ENCODE measurements at regions not wholly inside any gene's neighbourhood (a gene's known extent, or its start where the extent isn't known, plus 50 kb on each side); places are given as distances from the start of the nearest gene placed in this dataset.

DNA sequence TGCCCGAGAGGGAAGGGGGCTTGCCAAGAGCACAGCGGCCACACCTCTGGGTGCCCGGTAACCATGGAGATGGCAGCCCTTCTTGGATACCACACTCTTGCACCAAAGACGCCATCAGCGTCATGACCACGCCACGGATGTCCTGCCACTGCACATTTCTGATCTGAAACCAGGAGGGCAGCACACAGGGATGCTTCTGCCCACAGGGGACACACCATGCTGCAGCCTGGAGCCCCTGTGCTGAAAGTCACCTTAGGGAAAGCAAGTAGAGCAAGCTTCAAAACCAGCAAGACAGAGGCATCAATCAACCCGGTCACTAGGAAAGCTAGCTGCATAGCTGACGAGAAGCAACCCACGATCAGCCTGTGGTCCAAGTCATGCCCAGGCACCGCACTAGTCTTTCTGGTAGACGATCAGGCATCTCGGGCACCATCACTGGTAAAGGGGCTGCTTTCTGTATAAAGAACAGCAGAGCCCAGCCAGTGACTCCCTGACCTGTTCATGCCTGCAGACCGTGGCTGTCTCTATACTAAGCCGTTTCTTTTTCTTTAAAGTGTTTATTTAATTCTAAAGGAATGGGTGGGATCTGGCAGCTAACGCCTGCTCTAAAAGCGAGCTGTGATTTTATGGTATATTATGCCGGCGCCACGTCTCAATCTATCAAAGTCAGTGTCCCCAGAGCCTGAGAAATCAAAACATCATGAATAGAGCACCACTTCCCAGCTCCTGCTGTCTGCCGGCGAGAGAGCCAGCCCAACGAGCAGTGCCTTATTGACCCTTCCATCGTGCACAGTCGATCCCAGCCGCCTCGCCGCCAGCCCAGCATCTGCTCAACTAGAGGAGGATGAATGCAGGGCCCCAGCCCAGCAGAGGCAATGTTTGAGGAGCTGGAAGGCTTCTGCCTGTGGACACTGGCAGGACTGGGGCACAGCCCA lies 244.7 kb downstream of the RBFOX3 start:
- Histone ChIP-seq H2AFZ (ENCODE audit: low read depth, low read length) (no peak overlapping the region), H3K27ac (ENCODE audit: low read length) (peak overlapping the region; percentile 67)

DNA sequence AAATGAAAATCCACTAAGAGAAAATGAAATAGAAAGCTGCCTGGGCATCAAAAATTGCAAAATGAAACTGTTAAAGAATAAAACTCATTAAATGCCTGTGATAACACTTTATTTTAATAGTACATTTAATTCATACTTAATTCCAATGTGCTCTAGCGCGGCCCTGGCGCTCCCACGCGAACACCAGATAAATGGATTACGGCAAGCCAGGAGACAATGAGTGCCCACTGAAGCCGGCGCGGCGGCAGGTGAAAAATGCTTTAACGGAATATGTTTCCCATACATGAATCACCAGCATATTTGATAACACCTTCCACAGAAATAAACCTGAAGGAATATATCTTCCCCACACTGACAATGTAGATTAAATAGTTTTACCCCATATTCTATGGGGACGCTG lies 245.5 kb downstream of the RBFOX3 start:
- no peaks in the 10 kb centered on the region for H3K27me3 ChIP-seq (ENCODE audit: insufficient read depth, low read depth, low read length)
- peak overlapping the region; percentile 67 for H3K27ac ChIP-seq (ENCODE audit: low read length)
- no peak overlapping the region for H2AFZ ChIP-seq (ENCODE audit: low read depth, low read length)
- H3K9ac ChIP-seq (ENCODE audit: low read length), result no peak overlapping the region
- no peaks in the 10 kb centered on the region for H4K20me1 ChIP-seq (ENCODE audit: insufficient read depth)
- H3F3A ChIP-seq (ENCODE audit: insufficient read depth, low read length, poor library complexity, severe bottlenecking), result no peaks in the 10 kb centered on the region
- TF ChIP-seq POLR2AphosphoS5 (IDR thresholded peaks at IDR 0.05), result no peak
- no peak for TF ChIP-seq SMC3 (conservative IDR thresholded peaks at IDR 0.05; ENCODE audit: poor library complexity)
- no peak for TF ChIP-seq TAF1 (IDR thresholded peaks at IDR 0.05; ENCODE audit: low read depth)
- TF ChIP-seq, protein P1, sequence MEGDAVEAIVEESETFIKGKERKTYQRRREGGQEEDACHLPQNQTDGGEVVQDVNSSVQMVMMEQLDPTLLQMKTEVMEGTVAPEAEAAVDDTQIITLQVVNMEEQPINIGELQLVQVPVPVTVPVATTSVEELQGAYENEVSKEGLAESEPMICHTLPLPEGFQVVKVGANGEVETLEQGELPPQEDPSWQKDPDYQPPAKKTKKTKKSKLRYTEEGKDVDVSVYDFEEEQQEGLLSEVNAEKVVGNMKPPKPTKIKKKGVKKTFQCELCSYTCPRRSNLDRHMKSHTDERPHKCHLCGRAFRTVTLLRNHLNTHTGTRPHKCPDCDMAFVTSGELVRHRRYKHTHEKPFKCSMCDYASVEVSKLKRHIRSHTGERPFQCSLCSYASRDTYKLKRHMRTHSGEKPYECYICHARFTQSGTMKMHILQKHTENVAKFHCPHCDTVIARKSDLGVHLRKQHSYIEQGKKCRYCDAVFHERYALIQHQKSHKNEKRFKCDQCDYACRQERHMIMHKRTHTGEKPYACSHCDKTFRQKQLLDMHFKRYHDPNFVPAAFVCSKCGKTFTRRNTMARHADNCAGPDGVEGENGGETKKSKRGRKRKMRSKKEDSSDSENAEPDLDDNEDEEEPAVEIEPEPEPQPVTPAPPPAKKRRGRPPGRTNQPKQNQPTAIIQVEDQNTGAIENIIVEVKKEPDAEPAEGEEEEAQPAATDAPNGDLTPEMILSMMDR (IDR thresholded peaks at IDR 0.05; ENCODE audit: poor library complexity, severe bottlenecking), result no peak
- no peak for TF ChIP-seq MXI1 (conservative IDR thresholded peaks at IDR 0.05; ENCODE audit: poor library complexity, severe bottlenecking)
- TF ChIP-seq, protein P2, sequence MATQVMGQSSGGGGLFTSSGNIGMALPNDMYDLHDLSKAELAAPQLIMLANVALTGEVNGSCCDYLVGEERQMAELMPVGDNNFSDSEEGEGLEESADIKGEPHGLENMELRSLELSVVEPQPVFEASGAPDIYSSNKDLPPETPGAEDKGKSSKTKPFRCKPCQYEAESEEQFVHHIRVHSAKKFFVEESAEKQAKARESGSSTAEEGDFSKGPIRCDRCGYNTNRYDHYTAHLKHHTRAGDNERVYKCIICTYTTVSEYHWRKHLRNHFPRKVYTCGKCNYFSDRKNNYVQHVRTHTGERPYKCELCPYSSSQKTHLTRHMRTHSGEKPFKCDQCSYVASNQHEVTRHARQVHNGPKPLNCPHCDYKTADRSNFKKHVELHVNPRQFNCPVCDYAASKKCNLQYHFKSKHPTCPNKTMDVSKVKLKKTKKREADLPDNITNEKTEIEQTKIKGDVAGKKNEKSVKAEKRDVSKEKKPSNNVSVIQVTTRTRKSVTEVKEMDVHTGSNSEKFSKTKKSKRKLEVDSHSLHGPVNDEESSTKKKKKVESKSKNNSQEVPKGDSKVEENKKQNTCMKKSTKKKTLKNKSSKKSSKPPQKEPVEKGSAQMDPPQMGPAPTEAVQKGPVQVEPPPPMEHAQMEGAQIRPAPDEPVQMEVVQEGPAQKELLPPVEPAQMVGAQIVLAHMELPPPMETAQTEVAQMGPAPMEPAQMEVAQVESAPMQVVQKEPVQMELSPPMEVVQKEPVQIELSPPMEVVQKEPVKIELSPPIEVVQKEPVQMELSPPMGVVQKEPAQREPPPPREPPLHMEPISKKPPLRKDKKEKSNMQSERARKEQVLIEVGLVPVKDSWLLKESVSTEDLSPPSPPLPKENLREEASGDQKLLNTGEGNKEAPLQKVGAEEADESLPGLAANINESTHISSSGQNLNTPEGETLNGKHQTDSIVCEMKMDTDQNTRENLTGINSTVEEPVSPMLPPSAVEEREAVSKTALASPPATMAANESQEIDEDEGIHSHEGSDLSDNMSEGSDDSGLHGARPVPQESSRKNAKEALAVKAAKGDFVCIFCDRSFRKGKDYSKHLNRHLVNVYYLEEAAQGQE (IDR thresholded peaks at IDR 0.05; ENCODE audit: borderline replicate concordance), result no peak
- no peak for TF ChIP-seq EZH2 (IDR thresholded peaks at IDR 0.05; ENCODE audit: borderline replicate concordance, insufficient read depth, low read length, poor library complexity, severe bottlenecking)
- no peak for TF ChIP-seq EP300 (conservative IDR thresholded peaks at IDR 0.05; ENCODE audit: poor library complexity, severe bottlenecking)
- no peak for TF ChIP-seq RAD21 (conservative IDR thresholded peaks at IDR 0.05)
- no peaks in the 10 kb centered on the region for H3K36me3 ChIP-seq (ENCODE audit: insufficient read depth, low read length)
- no peak overlapping the region for H3K4me2 ChIP-seq (ENCODE audit: low read length)
- no peaks in the 10 kb centered on the region for H3K9me3 ChIP-seq (ENCODE audit: low read length)
- no peak overlapping the region for H3K4me3 ChIP-seq (ENCODE audit: low read length)
- no peaks in the 10 kb centered on the region for H3K9me2 ChIP-seq (ENCODE audit: insufficient read depth, low read length)
- no peaks in the 10 kb centered on the region for H3K79me2 ChIP-seq (replicated peaks; ENCODE audit: insufficient read depth, low read length)

More for the DNA sequence above, 244.7 kb downstream of the RBFOX3 start:
- no peaks in the 10 kb centered on the region for H3K79me2 ChIP-seq (replicated peaks; ENCODE audit: insufficient read depth, low read length)
- H3K9me3 ChIP-seq (ENCODE audit: low read length), result no peaks in the 10 kb centered on the region
- H3F3A ChIP-seq (ENCODE audit: insufficient read depth, low read length, poor library complexity, severe bottlenecking), result no peaks in the 10 kb centered on the region
- H3K9me2 ChIP-seq (ENCODE audit: insufficient read depth, low read length), result no peaks in the 10 kb centered on the region
- H3K4me2 ChIP-seq (ENCODE audit: low read length), result peak overlapping the region; percentile 50
- H4K20me1 ChIP-seq (ENCODE audit: insufficient read depth), result no peaks in the 10 kb centered on the region
- TF ChIP-seq EP300 (conservative IDR thresholded peaks at IDR 0.05; ENCODE audit: poor library complexity, severe bottlenecking) (peak; percentile 68), SMC3 (conservative IDR thresholded peaks at IDR 0.05; ENCODE audit: poor library complexity) (no peak), POLR2AphosphoS5 (IDR thresholded peaks at IDR 0.05) (peak; percentile 69), RAD21 (conservative IDR thresholded peaks at IDR 0.05) (no peak), TAF1 (IDR thresholded peaks at IDR 0.05; ENCODE audit: low read depth) (no peak)
- TF ChIP-seq, protein P1 (IDR thresholded peaks at IDR 0.05; ENCODE audit: poor library complexity, severe bottlenecking), result no peak
- TF ChIP-seq, protein P2 (IDR thresholded peaks at IDR 0.05; ENCODE audit: borderline replicate concordance), result no peak
- H3K36me3 ChIP-seq (ENCODE audit: insufficient read depth, low read length), result no peaks in the 10 kb centered on the region
- peak overlapping the region; percentile 53 for H3K4me3 ChIP-seq (ENCODE audit: low read length)
- H3K9ac ChIP-seq (ENCODE audit: low read length), result peak overlapping the region; percentile 40
- H3K27me3 ChIP-seq (ENCODE audit: insufficient read depth, low read depth, low read length), result no peaks in the 10 kb centered on the region

Measured in neural cell (in vitro differentiated cells).